B cell (primary cell): ENCODE measurements at regions not wholly inside any gene's neighbourhood (a gene's known extent, or its start where the extent isn't known, plus 50 kb on each side); places are given as distances from the start of the nearest gene placed in this dataset.

ENCODE experiments used
- ATAC-seq: fragments of 200-7000 bp; cut with Tn5 transposase; one replicate; pipeline ENCODE4 v1.10.0; 2021; ENCODE audit warnings: low read depth, mild to moderate bottlenecking, moderate number of reproducible peaks, moderate library complexity
- CTCF ChIA-PET: fragments of 350-600 bp; sonication (Branson Sonifier 250); formaldehyde crosslinking; loops from one replicate; lab custom pipeline; 2021; ENCODE audit warnings: antibody characterized with exemption, inconsistent platforms; lab: Charles Lee
- POLR2A ChIA-PET: fragments of 350-600 bp; sonication (Branson Sonifier 250); formaldehyde crosslinking; loops from one replicate; lab custom pipeline; 2021; ENCODE audit warnings: antibody characterized with exemption; lab: Charles Lee
- DNase-seq: peaks from one replicate; pipeline ENCODE4 v3.0.0; 2013
- H2AFZ ChIP-seq: 2 replicates; pipeline ENCODE4 v1.6.1; 2012; ENCODE audit warnings: mild to moderate bottlenecking, low read depth, low read length; ENCODE audit not compliant: insufficient read depth, poor library complexity, severe bottlenecking
- H3K27ac ChIP-seq, 2 donors: 1 replicate in 1 of 2; 2 replicates in 1 of 2; pipeline ENCODE4 v1.5.1; 2012 to 2013; ENCODE audit warnings: low read length in 2 of 2, mild to moderate bottlenecking in 2 of 2, moderate library complexity in 1 of 2
- H3K27me3 ChIP-seq, 4 experiments: fragments of 200-600 bp in 1 of 4; sonication (generic) in 1 of 4; replicated peaks in 1 of 4; 1 replicate in 2 of 4; 2 replicates in 2 of 4; pipeline versions ENCODE4 v1.6.1 to v1.7.0; 2013 to 2016; ENCODE audit warnings: low read length in 3 of 4, mild to moderate bottlenecking in 2 of 4, mixed read lengths in 1 of 4, moderate library complexity in 1 of 4; ENCODE audit not compliant: insufficient read depth in 4 of 4, control insufficient read depth in 3 of 4; ENCODE audit errors: control extremely low read depth in 1 of 4
- H3K36me3 ChIP-seq, 2 experiments: replicated peaks in 1 of 2; 1 replicate in 1 of 2; 2 replicates in 1 of 2; pipeline versions ENCODE4 v1.6.1 to v1.7.1; 2013; ENCODE audit warnings: low read length in 1 of 2; ENCODE audit not compliant: insufficient read depth in 2 of 2, control insufficient read depth in 1 of 2; ENCODE audit errors: control extremely low read depth in 1 of 2, extremely low read depth in 1 of 2
- H3K4me1 ChIP-seq, 2 donors: fragments of 200-600 bp in 1 of 2; sonication (generic) in 1 of 2; 1 replicate in 1 of 2; 2 replicates in 1 of 2; pipeline versions ENCODE4 v1.5.1 to v1.6.1; 2013 to 2017; ENCODE audit warnings: low read length in 2 of 2; ENCODE audit not compliant: control insufficient read depth in 2 of 2, insufficient read depth in 2 of 2
- H3K4me2 ChIP-seq: replicated peaks from 2 replicates; pipeline ENCODE3; 2012; ENCODE audit warnings: mild to moderate bottlenecking, low read depth, low read length; ENCODE audit not compliant: poor library complexity, severe bottlenecking
- H3K4me3 ChIP-seq, 5 experiments: fragments of 200-600 bp in 1 of 5; sonication (generic) in 1 of 5; 1 replicate in 3 of 5; 2 replicates in 2 of 5; pipeline versions ENCODE4 v1.5.1 to v1.7.0; 2011 to 2016; ENCODE audit warnings: low read length in 4 of 5, mild to moderate bottlenecking in 4 of 5, low read depth in 2 of 5, control low read depth in 1 of 5, moderate library complexity in 1 of 5; ENCODE audit not compliant: insufficient read depth in 1 of 5; ENCODE audit errors: control extremely low read depth in 1 of 5, extremely low read depth in 1 of 5
- H3K79me2 ChIP-seq: fragments of 200-600 bp; sonication (generic); one replicate; pipeline ENCODE4 v1.6.0; 2016; ENCODE audit warnings: low read length; ENCODE audit not compliant: control insufficient read depth, insufficient read depth
- H3K9ac ChIP-seq: fragments of 200-600 bp; sonication (generic); 2 replicates; pipeline ENCODE4 v1.6.1; 2017; ENCODE audit warnings: mild to moderate bottlenecking, low read length, moderate library complexity
- H3K9me3 ChIP-seq, 3 donors: one replicate each; pipeline versions ENCODE4 v1.6.1 to v1.7.1; 2013; ENCODE audit warnings: low read length in 2 of 3; ENCODE audit not compliant: control insufficient read depth in 2 of 3, insufficient read depth in 1 of 3; ENCODE audit errors: control extremely low read depth in 1 of 3
- H4K20me1 ChIP-seq: 2 replicates; pipeline ENCODE4 v1.6.0; 2012; ENCODE audit warnings: mild to moderate bottlenecking, low read length; ENCODE audit not compliant: insufficient read depth, control insufficient read depth, poor library complexity, severe bottlenecking
- H3K27ac Mint-ChIP-seq: one replicate; pipeline ENCODE4 v1.8.0; 2021; ENCODE audit warnings: mixed read lengths
- H3K27me3 Mint-ChIP-seq: one replicate; pipeline ENCODE4 v1.8.0; 2021; ENCODE audit warnings: mixed read lengths
- H3K4me1 Mint-ChIP-seq: one replicate; pipeline ENCODE4 v1.8.0; 2021; ENCODE audit warnings: mixed read lengths
- H3K4me3 Mint-ChIP-seq: one replicate; pipeline ENCODE4 v1.8.0; 2021; ENCODE audit warnings: mixed read lengths
- H3K9me3 Mint-ChIP-seq: one replicate; pipeline ENCODE4 v1.8.0; 2022; ENCODE audit warnings: mixed read lengths; ENCODE audit not compliant: insufficient read depth
- EZH2 ChIP-seq: IDR thresholded peaks from 2 replicates; pipeline ENCODE4 v1.6.1; 2012; ENCODE audit warnings: borderline replicate concordance, low read depth, mild to moderate bottlenecking, moderate library complexity, low read length; ENCODE audit not compliant: insufficient read depth, poor library complexity, severe bottlenecking
- WGBS: methylation state at CpG from one replicate; pipeline ENCODE4 v1.1.5; 2013; ENCODE audit warnings: missing lambda C conversion rate; ENCODE audit not compliant: insufficient coverage; 5-methylcytosine and 5-hydroxymethylcytosine counted together
- intact Hi-C: fragments of 100-400 bp; cut with micrococcal nuclease; formaldehyde crosslinking; loops from one replicate; pipeline ENCODE4 v1.10.0; 2022
- TF ChIP-seq, protein P1 (sequence below): fragments of 200-600 bp; IDR thresholded peaks from one replicate; pipeline ENCODE4 v1.8.0; 2022; ENCODE audit warnings: antibody characterized with exemption, mild to moderate bottlenecking

DNA sequence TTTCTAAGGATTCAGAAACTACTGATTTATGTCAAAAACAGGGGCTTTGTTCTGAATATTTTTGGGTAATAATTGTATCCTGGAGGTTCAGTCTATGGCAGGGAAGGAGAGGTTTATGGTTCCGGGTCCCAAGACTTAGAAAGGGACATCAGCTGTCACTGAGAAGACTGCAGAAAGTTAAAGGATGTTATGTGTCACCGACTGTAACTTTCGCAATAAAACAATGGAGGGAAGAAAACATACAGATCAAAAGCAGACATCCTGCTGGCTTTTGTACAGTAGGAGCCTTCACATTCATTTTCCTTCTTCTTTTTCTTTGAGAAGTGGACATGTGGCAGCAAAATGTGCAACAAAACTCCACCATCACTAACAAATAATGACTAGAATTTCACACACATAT lies 900.7 kb upstream of the SOX11 start:
- intact Hi-C loops, result no loop called here
- Histone ChIP-seq H3K9me3 (peaks cover 2 to 7% (median 2%) of the 10 kb centered on the region in 3 donors), H3K27me3 (no peaks in the 10 kb centered on the region), H3K4me3 (no peak overlapping the region), H3K9ac (no peak overlapping the region), H3K27ac (no peak overlapping the region), H2AFZ (no peak overlapping the region), H3K36me3 (no peaks in the 10 kb centered on the region), H3K79me2 (no peaks in the 10 kb centered on the region), H4K20me1 (no peaks in the 10 kb centered on the region), H3K4me1 (no peaks in the 10 kb centered on the region), H3K4me2 (no peak overlapping the region)
- TF ChIP-seq EZH2, result no peak
- TF ChIP-seq, protein P1, sequence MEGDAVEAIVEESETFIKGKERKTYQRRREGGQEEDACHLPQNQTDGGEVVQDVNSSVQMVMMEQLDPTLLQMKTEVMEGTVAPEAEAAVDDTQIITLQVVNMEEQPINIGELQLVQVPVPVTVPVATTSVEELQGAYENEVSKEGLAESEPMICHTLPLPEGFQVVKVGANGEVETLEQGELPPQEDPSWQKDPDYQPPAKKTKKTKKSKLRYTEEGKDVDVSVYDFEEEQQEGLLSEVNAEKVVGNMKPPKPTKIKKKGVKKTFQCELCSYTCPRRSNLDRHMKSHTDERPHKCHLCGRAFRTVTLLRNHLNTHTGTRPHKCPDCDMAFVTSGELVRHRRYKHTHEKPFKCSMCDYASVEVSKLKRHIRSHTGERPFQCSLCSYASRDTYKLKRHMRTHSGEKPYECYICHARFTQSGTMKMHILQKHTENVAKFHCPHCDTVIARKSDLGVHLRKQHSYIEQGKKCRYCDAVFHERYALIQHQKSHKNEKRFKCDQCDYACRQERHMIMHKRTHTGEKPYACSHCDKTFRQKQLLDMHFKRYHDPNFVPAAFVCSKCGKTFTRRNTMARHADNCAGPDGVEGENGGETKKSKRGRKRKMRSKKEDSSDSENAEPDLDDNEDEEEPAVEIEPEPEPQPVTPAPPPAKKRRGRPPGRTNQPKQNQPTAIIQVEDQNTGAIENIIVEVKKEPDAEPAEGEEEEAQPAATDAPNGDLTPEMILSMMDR, result no peak
- Mint-ChIP-seq H3K27me3 (no peaks in the 10 kb centered on the region), H3K27ac (no peak overlapping the region), H3K4me1 (no peaks in the 10 kb centered on the region), H3K4me3 (no peak overlapping the region), H3K9me3 (peaks cover 14% of the 10 kb centered on the region)
- 20% methylated on average over 1 of the region's 3 CpGs for WGBS
- DNase-seq (no peak), ATAC-seq (no peak)
- CTCF ChIA-PET, result no interaction called here
- POLR2A ChIA-PET, result no interaction called here

DNA sequence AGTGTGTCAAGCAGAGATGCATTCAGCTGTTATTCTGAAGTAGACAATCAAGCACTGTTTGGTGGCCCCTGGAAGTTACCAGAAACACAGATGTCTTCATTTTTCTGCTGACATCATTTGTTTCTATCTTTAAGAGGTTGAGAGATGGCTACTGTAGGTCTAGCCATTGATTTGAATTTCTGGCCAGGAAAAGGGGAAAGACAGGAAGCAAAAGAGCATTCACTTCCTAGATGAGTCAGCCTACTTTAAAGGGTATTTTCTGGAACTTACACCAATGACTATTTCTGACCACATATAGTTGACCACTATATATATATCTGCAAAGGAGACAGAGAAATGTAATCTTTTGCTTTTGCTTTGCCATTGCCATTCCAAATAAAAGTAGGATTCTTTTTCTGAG lies 900.1 kb upstream of the SOX11 start:
- TF ChIP-seq EZH2, result no peak
- TF ChIP-seq, protein P1, result no peak
- Histone ChIP-seq H3K27ac (no peak overlapping the region), H4K20me1 (no peaks in the 10 kb centered on the region), H3K9ac (no peak overlapping the region), H3K9me3 (peaks cover 0 to 7% (median 2%) of the 10 kb centered on the region in 3 donors), H3K4me2 (no peak overlapping the region), H3K79me2 (no peaks in the 10 kb centered on the region), H3K4me1 (no peaks in the 10 kb centered on the region), H2AFZ (no peak overlapping the region), H3K27me3 (no peaks in the 10 kb centered on the region), H3K36me3 (no peaks in the 10 kb centered on the region), H3K4me3 (no peak overlapping the region)
- peaks cover 14% of the 10 kb centered on the region for H3K9me3 Mint-ChIP-seq
- ATAC-seq (no peak), DNase-seq (no peak)
- H3K4me3 Mint-ChIP-seq, result no peak overlapping the region
- H3K27ac Mint-ChIP-seq, result no peak overlapping the region
- ChIA-PET CTCF (no interaction called here), POLR2A (no interaction called here)
- intact Hi-C loops, result no loop called here
- no peaks in the 10 kb centered on the region for H3K4me1 Mint-ChIP-seq
- no peaks in the 10 kb centered on the region for H3K27me3 Mint-ChIP-seq
